Head of caudate nucleus (tissue), 42 donors: ENCODE measurements at regions not wholly inside any gene's neighbourhood (a gene's known extent, or its start where the extent isn't known, plus 50 kb on each side); places are given as distances from the start of the nearest gene placed in this dataset.
"Not testable (repeated sequence)": the region's sequence is repeated elsewhere in the genome, so short reads cannot be mapped to it uniquely, and the experiment has no call there.

Source experiments
- DNase-seq, 42 donors: peaks; one replicate each; pipeline versions ENCODE4 v3.0.0 to v3.0.0-alpha.2; 2020 to 2021; ENCODE audit warnings: mixed read lengths in 7 of 42
- intact Hi-C: fragments of 100-400 bp; cut with DNase I; formaldehyde crosslinking; loops from one replicate; pipeline ENCODE4 v1.15.0; 2022

DNA sequence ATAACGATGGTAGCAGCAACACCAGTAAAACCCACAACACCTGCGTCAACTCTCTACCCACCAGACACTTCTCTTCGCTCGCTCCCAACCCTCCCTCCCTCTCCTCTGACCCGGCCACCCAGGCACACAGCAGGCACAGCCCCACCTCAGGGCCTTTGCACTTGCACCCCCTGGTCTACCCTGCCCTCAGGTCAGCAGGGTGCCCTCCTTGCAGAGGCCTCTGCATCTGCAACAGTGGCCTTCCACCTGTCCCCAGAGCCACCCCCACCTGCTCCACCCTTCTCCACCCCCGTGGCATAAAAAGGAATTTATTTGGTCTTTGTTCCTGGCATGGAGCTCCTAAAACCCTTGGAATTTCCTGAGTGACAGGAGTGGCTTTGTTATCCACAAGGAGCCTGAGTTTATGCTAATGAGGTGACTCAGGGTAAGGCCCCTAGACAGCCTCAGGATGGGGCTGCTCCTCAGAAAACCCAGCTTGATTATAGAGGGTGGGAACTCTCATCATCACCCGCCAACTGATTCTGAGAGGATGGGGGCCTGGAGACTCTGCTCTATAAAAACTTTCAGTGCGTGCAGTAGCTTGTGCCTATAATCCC lies 88.1 kb downstream of the KCNJ18 start:
- intact Hi-C loops, result not testable (repeated sequence)
- DNase-seq, result peak in 2 of 42 donors; percentile 10 to 29

DNA sequence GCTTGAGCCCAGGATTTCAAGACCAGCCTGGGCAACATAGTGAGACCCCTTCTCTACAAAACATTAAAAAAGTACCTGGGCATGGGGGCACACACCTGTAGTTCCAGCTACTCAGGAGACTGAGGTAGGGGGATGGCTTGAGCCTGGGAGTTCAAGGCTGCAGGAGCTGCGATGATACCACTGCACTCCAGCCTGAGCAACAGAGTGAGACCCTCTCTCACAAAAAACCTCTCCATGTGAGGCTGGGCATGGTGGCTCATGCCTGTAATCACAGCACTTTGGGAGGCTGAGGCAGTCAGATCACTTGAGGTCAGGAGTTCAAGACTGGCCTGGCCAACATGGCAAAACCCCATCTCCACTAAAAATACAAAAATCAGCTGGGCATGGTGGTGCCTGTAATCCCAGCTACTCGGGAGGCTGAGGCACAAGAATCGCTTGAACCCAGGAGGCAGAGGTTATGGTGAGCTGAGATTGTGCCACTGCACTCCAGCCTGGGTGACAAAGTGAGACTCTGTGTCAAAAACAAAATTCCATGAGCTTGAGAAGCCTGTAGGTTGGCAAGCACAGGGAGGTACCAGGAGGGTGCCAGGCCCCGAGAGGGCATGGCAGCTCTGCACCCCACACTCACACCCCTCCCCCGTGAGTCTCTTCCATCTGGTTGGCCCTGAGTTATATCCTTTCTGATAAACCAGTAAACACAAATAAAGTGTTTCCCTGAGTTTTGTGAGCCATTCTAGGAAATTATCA lies 88.8 kb downstream of the KCNJ18 start:
- intact Hi-C loops, result not testable (repeated sequence)
- peak in 3 of 42 donors; percentile 1 to 21 (median 12) for DNase-seq

DNA sequence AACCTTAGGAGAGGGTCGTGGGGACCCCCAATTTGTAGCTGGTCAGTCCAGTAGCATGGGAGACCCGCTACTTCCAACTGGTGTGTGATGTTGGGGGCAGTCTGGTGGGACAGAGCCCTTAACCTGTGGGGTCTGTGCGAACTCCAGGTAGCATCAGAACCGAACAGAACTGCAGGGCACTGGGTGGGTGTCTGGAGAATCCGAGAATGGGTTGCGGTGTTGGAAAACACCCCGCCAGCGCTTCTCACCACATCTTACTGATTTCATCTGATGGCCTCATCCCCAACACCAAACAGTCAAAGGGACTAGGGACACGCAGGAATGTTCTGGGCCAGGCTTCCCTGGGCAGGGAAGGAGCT lies 89.3 kb downstream of the KCNJ18 start:
- DNase-seq, result peak in 2 of 42 donors; percentile 1 to 11
- intact Hi-C loops, result not testable (repeated sequence)

DNA sequence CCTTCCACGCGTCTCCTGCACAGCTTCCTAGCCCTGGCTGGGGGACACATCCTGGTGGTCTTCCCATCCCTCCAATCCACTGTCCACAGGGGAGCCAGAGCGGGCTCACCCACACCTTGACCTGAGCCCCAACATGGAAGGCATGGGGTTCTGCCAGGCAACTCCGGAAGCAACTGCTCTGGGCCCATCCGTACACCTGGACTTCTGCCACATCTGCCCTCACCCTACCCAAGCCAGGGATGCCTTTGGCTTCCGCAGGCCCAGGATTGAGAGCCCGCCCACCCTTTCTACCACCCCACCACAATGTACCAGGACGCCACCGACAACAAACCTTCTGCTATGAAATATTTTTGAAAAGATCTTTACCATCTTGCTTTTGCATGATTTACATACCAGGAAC lies 89.8 kb downstream of the KCNJ18 start:
- intact Hi-C loops, result not testable (repeated sequence)
- DNase-seq, result peak in 3 of 42 donors; percentile 4 to 25 (median 22)

DNA sequence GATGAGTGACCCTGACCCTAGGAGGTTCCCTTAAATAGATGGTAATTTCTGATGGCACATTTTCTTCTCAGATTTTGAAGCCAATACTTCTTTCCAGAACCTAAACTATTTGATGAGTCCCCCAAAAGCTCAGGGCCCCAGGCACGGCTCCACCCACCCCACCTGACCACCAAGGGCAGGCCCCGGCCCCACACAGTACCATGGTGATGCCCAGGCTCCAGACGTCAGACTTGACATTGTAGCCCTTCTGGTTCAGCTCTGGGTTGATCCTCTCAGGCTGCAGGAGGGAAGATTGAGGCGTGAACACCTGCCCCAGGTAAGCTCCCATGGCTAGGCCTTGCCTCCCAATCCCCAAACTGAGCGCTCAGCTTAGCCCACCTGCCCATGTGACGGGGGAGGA lies 90.3 kb downstream of the KCNJ18 start:
- intact Hi-C loops, DNase-seq: not testable (repeated sequence)

DNA sequence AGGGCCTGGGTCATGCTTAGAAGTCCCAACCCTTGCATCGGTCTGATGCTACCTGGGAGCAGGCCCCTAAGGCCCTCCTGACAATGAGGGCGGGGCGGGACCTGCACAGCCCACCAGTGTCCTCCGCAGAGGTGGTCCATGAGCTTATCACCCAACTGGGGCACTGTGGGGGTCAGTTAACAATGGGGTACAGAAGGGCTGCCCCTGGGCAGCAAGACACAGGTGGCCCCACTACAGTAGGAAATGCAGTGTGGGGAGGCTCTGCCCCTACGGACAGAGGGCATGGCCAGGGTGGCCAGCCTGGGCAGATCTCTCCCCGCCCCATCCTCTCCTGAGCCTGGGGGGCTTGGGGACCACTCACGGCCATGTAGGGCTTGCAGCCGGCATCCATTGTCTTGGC lies 90.7 kb downstream of the KCNJ18 start:
- intact Hi-C loops, result not testable (repeated sequence)
- peak in 3 of 42 donors; percentile 5 to 26 (median 14) for DNase-seq

DNA sequence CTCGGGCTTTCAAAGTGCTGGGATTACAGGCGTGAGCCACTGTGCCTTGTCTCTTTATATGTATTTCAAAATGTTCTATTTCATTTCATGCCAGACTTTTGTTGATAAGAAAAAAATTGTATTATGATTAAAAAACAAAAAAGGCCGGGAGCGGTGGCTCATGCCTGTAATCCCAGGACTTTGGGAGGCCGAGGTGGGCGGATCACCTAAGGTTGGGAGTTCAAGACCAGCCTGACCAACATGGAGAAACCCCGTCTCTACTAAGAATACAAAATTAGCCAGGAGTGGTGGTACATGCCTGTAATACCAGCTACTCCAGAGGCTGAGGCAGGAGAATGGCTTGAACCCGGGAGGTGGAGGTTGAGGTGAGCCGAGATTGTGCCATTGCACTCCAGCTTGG lies 121.9 kb downstream of the KCNJ18 start:
- DNase-seq, intact Hi-C loops: not testable (repeated sequence)

DNA sequence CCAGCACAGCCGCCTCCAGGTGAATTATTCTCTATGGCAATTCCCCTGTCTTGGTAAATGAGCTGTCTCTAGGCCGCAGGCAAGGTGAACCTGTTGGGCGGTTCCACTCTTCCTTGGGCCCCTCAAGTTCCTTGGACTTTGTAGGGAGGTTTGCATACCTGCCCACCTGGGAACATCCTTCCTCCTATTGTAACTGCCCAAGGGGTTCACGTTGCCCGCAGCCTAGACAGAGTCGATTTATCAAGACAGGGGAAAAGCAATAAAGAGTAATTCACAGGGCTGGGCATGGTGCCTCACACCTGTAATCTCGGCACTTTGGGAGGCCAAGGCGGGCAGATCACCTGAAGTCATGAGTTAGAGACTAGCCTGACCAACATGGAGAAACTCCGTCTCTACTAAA lies 122.5 kb downstream of the KCNJ18 start:
- intact Hi-C loops, result no loop called here
- no peak for DNase-seq

DNA sequence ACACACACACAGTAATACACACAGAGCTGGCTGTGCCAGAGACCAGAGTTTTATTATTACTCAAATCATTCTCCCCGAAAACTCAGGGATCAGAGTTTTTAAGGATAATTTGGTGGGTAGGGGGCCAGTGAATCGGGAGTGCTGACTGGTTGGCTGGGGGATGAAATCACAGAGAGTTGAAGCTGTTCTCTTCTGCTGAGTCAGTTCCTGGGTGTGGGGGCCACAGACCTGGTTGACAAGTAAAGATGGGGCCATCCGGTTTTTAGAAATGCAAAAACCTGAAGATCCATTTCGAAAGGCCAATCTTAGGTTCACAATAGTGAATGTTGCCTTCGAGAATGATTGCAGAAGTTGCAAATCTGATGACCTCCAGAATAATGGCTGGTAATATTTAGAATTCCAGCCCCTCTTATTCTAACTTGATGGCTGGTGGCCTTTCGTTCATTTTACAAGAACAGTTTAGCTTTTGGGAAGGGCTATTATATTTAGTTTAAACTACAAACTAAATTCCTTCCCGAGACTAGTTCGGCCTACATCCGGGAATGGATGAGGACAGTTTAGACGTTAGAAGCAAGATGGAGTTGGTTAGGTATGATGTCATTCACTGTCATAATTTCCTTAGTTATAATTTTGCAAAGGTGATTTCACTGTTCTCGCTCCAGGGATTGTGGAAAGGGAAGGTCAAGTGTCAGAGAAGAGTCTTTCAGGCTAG lies 123.2 kb downstream of the KCNJ18 start:
- intact Hi-C loops, result no loop called here
- DNase-seq, result no peak

DNA sequence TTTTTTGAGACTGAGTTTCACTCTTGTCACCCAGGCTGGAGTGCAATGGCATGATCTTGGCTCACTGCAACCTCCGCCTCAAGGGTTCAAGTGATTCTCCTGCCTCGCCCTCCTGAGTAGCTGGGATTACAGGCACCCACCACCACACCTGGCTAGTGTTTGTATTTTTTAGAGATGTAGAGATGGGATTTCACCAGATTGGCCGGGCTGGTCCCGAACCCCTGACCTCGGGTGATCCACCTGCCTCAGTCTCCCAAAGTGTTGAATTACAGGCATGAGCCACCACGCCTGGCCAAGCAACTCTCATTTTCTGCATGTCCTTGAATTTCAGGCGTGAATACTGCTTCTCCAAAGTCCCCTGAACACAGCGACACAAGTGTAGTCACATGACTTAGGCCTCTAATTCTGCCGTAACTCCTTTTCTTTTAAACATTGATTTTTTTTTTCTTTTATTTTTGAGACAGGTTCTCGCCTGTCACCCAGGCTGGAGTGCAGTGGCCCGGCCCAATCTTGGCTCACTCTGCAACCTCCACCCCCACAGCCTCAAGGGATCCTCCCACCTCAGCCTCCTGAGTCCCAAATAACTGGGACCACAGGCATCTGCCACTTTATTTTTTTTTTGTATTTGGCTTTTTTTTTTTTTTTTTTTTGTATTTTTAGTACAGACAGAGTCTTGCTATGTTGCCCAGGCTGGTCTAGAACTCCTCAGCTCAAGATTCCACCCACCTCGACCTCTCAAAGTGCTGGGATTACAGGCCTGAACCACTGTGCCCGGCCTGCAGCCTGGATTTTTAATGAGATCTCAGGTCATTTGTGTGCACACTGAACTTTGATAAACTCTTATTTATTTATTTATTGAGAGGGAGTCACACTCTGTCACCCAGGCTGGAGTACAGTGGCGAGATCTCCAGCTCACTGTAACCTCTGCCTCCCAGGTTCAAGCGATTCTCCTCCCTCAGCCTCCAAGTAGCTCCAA lies 124.6 kb downstream of the KCNJ18 start:
- intact Hi-C loops, result no loop called here
- peak in 2 of 42 donors; percentile 5 to 42 for DNase-seq

DNA sequence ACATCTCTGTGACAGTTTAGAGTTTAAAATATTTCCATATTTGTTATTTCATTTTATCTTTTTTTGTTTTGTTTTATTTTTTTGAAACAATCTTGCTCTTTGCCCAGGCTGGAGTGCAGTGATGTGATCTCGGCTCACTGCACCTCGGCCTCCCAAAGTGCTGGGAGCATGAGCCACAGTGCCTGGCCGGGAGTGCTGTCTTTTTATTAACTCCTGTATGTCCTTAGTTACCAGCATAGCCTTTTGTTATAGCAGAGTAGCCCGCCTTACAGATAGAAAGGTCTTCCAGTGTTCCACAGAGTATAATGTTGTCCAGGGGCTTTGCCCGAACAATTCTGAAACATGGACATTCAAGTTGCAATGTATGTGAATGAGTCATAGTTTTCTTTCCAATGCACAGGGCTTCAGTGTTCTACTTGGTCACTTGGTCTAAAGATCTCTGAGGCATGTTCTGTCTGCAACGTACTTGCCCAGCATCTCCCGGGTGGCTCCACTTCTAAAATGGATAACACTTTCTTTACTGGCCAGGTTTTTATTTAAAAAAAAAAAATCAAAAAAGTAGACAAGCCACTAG lies 125.6 kb downstream of the KCNJ18 start:
- DNase-seq, result no peak
- intact Hi-C loops, result no loop called here

DNA sequence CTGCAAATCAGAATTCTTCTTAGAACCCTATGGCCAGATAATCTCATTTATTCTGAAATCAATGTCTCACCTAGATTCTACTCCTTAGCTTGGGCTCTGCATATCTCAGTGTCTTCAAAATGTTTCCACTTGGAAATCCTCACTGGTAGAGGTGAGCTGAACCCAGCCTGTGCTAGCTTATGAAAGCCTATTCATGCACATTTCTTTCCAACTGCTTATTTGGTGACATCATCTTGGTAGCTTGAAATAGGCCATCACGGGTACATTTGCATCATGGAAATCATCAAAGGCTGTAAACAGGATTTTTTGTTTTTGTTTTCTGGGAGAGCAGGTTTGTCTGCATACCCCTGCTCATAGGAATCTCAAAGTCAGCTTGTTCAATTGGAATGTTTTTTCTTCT lies 130.8 kb downstream of the KCNJ18 start:
- intact Hi-C loops, result no loop called here
- no peak for DNase-seq

DNA sequence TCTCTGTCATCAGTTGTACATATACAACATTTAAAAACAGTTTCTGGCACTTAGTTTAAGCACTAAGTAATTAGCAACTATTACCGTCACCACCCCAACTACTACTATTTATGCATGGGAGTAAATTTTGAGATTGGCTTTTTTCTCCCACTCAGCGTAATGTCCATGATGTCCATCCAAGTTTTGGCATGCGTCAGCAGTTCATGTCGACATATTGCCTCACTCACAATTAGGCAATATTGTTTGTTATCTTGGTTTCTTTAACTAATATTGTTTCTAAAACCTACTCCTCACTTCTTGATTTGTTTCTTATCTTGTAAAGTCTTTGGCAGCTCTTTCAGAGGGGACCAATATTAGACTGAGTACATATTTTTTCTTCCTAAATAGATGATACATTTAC lies 131.3 kb downstream of the KCNJ18 start:
- DNase-seq, result no peak
- intact Hi-C loops, result no loop called here

DNA sequence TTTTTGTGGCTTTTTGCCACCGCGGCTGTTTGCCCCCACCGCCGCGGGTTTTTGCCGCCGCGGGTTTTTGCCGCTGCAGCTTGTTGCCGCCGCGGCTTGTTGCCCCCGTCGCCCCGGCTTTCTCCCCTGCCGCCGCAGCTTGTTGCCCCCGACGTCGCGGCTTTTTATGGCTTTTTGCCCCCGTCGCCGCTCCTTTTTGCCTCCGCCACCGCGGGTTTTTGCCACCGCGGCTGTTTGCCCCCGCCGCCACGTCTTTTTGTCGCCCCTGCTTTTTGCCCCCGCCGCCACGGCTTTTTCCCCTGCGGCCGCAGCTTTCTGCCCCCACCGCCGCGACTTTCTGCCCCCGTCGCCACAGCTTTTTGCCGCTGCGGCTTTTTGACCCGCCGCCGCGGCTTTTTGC lies 149.5 kb downstream of the KCNJ18 start:
- DNase-seq, result no peak
- intact Hi-C loops, result no loop called here

DNA sequence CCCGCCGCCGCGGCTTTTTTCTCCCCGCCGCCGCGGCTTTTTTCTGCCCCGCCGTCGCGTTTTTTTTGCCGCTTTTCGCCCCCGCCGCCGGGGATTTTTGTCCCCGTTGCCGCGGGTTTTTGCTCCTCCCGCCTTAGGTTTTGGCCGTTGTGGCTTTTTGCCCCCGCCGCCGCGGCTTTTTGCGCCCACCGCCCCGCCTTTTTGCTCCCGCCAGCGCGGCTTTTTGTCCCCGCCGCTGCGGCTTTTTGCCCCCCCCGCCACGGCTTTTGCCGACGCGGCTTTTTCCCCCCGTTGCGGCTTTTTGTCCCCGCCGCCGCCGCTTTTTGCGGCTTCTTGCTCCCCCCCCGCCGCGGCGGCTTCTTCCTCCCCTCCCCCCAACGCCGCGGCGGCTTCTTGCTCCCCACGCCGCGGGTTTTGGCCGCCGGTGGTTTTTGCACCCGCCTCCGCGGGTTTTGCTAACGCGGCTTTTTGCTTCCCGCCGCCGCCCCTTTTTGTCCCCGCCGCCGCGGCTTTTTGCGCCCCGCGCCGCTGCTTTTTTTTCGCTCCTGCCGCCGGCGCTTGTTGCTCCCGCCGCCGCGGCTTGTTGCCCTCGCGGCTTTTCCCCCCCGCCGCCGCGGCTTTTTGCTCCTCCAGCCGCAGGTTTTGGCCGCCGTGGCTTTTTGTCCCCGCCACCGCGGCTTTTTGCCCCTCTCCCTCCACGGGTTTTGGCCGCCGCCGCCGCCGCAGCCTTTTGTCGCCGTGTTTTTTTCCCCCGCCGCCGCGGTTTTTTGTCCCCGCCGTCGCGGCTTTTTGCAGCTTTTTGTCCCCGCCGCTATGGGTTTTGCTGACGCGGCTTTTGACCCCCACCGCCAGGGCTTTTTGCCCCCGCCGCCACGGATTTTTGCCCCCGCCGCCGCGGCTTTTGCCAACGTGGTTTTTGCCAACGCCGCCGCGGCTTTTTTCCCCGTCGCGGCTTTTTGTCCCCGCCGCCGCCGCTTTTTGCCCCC lies 150.3 kb downstream of the KCNJ18 start:
- intact Hi-C loops, result no loop called here
- DNase-seq, result peak in 1 of 42 donors; percentile 41

DNA sequence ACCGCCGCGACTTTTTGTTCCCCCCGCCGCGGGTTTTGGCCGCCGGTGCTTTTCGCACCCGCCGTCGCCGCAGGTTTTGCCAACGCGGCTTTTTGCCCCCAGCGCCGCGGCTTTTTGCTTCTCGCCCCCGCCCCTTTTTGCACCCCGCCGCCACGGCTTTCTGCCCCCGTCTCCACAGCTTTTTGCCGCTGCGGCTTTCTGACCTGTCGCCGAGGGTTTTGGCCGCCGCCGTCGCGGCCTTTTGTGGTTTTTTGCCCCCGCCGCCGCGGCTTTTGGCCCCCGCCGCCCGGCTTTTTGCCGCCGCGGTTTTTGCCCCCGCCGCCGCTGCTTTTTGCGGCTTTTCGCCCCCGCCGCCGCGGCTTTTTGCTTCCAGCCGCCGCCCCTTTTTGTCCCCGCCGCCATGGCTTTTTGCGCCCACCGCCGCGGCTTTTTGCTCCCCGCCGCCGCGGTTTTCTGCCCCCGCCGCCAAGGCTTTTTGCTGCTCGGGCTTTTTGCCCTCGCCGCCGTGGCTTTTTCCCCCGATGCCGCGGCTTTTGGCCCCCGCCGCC lies 151.1 kb downstream of the KCNJ18 start:
- intact Hi-C loops, result no loop called here
- peak in 1 of 42 donors; percentile 43 for DNase-seq

DNA sequence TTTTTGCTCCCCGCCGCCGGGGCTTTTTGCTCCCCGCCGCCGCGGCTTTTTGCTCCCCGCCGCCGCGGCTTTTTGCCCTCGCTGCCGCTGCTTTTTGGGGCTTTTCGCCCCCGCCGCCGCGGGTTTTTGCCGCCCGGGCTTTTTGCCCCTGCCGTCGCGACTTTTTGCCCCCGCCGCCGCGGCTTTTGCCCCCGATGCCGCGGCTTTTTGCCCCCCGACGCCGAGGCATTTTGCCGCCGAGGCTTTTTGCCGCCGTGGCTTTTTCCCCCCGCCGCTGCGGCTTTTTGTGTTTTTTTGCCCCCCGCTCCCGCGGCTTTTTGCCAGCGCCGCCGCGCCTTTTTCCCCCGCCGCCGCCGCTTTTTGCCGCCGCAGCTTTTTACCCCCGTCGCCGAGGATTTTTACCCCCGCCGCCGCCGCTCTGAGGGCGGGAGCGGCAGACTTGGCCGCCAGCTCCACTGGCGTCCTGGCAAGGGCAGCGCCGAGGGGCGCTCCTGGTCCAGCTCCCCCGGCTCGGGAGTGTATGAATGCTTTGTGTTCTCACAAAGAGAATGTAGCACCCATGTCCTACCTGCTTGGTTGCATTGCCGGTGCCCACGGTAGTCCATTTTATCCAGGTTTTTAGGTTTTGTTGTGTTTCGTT lies 151.7 kb downstream of the KCNJ18 start:
- no peak for DNase-seq
- intact Hi-C loops, result no loop called here
